ENCODE measurements at regions not wholly inside any gene's neighbourhood (a gene's known extent, or its start where the extent isn't known, plus 50 kb on each side); places are given as distances from the start of the nearest gene placed in this dataset.

- no peak for TF ChIP-seq CTCF (IDR thresholded peaks at IDR 0.05)
- H3K9me3 Mint-ChIP-seq (ENCODE audit: unreplicated experiment), result no peaks in the 10 kb centered on the region
- no peak overlapping the region for H3K4me3 Mint-ChIP-seq (ENCODE audit: unreplicated experiment)
- H3K4me1 Mint-ChIP-seq (ENCODE audit: unreplicated experiment), result no peaks in the 10 kb centered on the region
- H3K36me3 Mint-ChIP-seq (ENCODE audit: unreplicated experiment), result no peaks in the 10 kb centered on the region
- no peaks in the 10 kb centered on the region for H3K27me3 Mint-ChIP-seq (ENCODE audit: unreplicated experiment)
- DNase-seq (ENCODE audit: extremely low spot score, unreplicated experiment), result no peak
- no peak overlapping the region for H3K27ac Mint-ChIP-seq (ENCODE audit: unreplicated experiment)
Measured at GRCh38 chr11:56885177-56885576, 103.5 kb upstream of the OR5AK2 start.

GRCh38 chr11:56883371-56883987 is 105.2 kb upstream of the OR5AK2 start:
- no peaks in the 10 kb centered on the region for H3K4me1 Mint-ChIP-seq (ENCODE audit: unreplicated experiment)
- DNase-seq (ENCODE audit: extremely low spot score, unreplicated experiment), result no peak
- H3K4me3 Mint-ChIP-seq (ENCODE audit: unreplicated experiment), result no peak overlapping the region
- no peaks in the 10 kb centered on the region for H3K27me3 Mint-ChIP-seq (ENCODE audit: unreplicated experiment)
- H3K9me3 Mint-ChIP-seq (ENCODE audit: unreplicated experiment), result no peaks in the 10 kb centered on the region
- no peak overlapping the region for H3K27ac Mint-ChIP-seq (ENCODE audit: unreplicated experiment)
- TF ChIP-seq CTCF (IDR thresholded peaks at IDR 0.05), result no peak
- no peaks in the 10 kb centered on the region for H3K36me3 Mint-ChIP-seq (ENCODE audit: unreplicated experiment)

GRCh38 chr11:56876621-56877275 is 112.0 kb upstream of the OR5AK2 start:
- no peak for DNase-seq (ENCODE audit: extremely low spot score, unreplicated experiment)
- H3K4me3 Mint-ChIP-seq (ENCODE audit: unreplicated experiment), result no peak overlapping the region
- no peaks in the 10 kb centered on the region for H3K9me3 Mint-ChIP-seq (ENCODE audit: unreplicated experiment)
- H3K36me3 Mint-ChIP-seq (ENCODE audit: unreplicated experiment), result no peaks in the 10 kb centered on the region
- no peaks in the 10 kb centered on the region for H3K27me3 Mint-ChIP-seq (ENCODE audit: unreplicated experiment)
- no peak for TF ChIP-seq CTCF (IDR thresholded peaks at IDR 0.05)
- H3K4me1 Mint-ChIP-seq (ENCODE audit: unreplicated experiment), result no peaks in the 10 kb centered on the region
- H3K27ac Mint-ChIP-seq (ENCODE audit: unreplicated experiment), result no peak overlapping the region

GRCh38 chr11:56855217-56855616 is 106.7 kb upstream of the OR9G4 start:
- TF ChIP-seq CTCF (IDR thresholded peaks at IDR 0.05), result no peak
- no peak for DNase-seq (ENCODE audit: extremely low spot score, unreplicated experiment)
- Mint-ChIP-seq H3K9me3 (ENCODE audit: unreplicated experiment) (no peaks in the 10 kb centered on the region), H3K4me3 (ENCODE audit: unreplicated experiment) (no peak overlapping the region), H3K27ac (ENCODE audit: unreplicated experiment) (no peak overlapping the region), H3K27me3 (ENCODE audit: unreplicated experiment) (no peaks in the 10 kb centered on the region), H3K4me1 (ENCODE audit: unreplicated experiment) (no peaks in the 10 kb centered on the region), H3K36me3 (ENCODE audit: unreplicated experiment) (no peaks in the 10 kb centered on the region)

- Mint-ChIP-seq H3K9me3 (ENCODE audit: unreplicated experiment) (no peaks in the 10 kb centered on the region), H3K27me3 (ENCODE audit: unreplicated experiment) (peaks cover 4% of the 10 kb centered on the region), H3K4me1 (ENCODE audit: unreplicated experiment) (no peaks in the 10 kb centered on the region), H3K27ac (ENCODE audit: unreplicated experiment) (no peak overlapping the region), H3K36me3 (ENCODE audit: unreplicated experiment) (no peaks in the 10 kb centered on the region), H3K4me3 (ENCODE audit: unreplicated experiment) (no peak overlapping the region)
- DNase-seq (ENCODE audit: extremely low spot score, unreplicated experiment), result no peak
- TF ChIP-seq CTCF (IDR thresholded peaks at IDR 0.05), result no peak
Measured at GRCh38 chr11:56852131-56852530, 103.6 kb upstream of the OR9G4 start.

Data from osteocyte (in vitro differentiated cells).